Right atrium auricular region (tissue), 2 donors: ENCODE measurements at regions not wholly inside any gene's neighbourhood (a gene's known extent, or its start where the extent isn't known, plus 50 kb on each side); places are given as distances from the start of the nearest gene placed in this dataset.

ENCODE experiments used
- DNase-seq: peaks from one replicate; pipeline ENCODE4 v3.0.0-alpha.2; 2019; ENCODE audit warnings: low spot score
- H3K27ac ChIP-seq, 2 donors: fragments of 200-600 bp; sonication (generic); 1 replicate in 1 of 2; 2 replicates in 1 of 2; pipeline ENCODE4 v1.5.1; 2016 to 2019
- H3K27me3 ChIP-seq, 2 donors: fragments of 200-600 bp; sonication (generic); one replicate each; pipeline versions ENCODE4 v1.5.1 to v1.6.0; 2017 to 2019
- H3K36me3 ChIP-seq: fragments of 200-600 bp; sonication (generic); one replicate; pipeline ENCODE4 v1.5.1; 2016
- H3K4me1 ChIP-seq, 2 donors: fragments of 200-600 bp; sonication (generic); one replicate each; pipeline versions ENCODE4 v1.5.1 to v1.6.0; 2017 to 2019
- H3K4me3 ChIP-seq, 2 donors: fragments of 200-600 bp; sonication (generic); 1 replicate in 1 of 2; 2 replicates in 1 of 2; pipeline ENCODE4 v1.5.1; 2017 to 2019; ENCODE audit warnings: mild to moderate bottlenecking in 1 of 2, moderate library complexity in 1 of 2
- H3K9me3 ChIP-seq, 2 donors: fragments of 200-600 bp; sonication (generic); one replicate each; pipeline ENCODE4 v1.5.1; 2019
- TF ChIP-seq, protein P1 (sequence below), 2 donors: fragments of 200-600 bp; sonication (generic); IDR thresholded peaks; one replicate each; pipeline ENCODE4 v1.5.1; 2019; ENCODE audit warnings: antibody characterized with exemption in 2 of 2

DNA sequence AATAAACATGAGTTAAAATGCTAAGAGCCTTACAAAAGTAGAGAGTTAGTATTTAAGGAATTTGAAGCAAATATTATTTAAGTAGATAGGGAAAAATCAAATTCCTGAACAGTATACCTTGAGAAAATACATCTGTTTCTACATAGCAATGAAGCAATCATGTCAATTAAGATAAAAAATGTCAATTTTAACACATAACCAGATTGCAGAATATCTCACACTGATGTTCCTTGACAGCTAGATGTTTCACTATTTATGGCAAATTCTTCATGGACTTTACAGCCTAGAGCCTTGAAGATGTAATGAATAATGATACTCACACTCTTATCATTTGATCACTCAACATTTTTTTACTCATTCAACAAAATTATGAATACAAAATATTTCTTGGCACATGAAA, 708.2 kb upstream of the PTPRD start:
- no peaks in the 10 kb centered on the region for H3K36me3 ChIP-seq
- no peaks in the 10 kb centered on the region for H3K4me1 ChIP-seq
- H3K9me3 ChIP-seq, result no peaks in the 10 kb centered on the region
- H3K27ac ChIP-seq, result no peak overlapping the region
- no peaks in the 10 kb centered on the region for H3K27me3 ChIP-seq
- DNase-seq, result no peak
- TF ChIP-seq, protein P1, sequence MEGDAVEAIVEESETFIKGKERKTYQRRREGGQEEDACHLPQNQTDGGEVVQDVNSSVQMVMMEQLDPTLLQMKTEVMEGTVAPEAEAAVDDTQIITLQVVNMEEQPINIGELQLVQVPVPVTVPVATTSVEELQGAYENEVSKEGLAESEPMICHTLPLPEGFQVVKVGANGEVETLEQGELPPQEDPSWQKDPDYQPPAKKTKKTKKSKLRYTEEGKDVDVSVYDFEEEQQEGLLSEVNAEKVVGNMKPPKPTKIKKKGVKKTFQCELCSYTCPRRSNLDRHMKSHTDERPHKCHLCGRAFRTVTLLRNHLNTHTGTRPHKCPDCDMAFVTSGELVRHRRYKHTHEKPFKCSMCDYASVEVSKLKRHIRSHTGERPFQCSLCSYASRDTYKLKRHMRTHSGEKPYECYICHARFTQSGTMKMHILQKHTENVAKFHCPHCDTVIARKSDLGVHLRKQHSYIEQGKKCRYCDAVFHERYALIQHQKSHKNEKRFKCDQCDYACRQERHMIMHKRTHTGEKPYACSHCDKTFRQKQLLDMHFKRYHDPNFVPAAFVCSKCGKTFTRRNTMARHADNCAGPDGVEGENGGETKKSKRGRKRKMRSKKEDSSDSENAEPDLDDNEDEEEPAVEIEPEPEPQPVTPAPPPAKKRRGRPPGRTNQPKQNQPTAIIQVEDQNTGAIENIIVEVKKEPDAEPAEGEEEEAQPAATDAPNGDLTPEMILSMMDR (IDR thresholded peaks at IDR 0.05), result no peak
- H3K4me3 ChIP-seq, result no peak overlapping the region

DNA sequence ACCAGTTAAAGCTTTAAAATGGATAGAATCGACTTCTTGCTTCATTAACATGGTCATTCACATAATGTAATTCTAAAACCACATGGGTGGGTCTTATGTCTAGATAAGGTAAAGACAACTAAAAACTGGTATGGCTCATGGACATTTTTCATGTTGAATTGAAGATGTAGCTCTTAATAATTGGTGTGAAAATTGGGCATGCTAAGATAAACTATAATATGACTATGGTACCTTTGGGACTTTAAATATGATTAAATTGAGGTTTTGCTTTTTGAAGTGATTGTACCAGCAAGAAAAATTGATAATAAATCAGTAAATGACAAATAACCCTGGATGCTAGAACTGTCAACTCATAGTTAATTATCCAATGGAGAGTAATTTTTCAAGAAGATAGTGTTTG, 710.7 kb upstream of the PTPRD start:
- Histone ChIP-seq H3K27ac (no peak overlapping the region), H3K4me1 (no peaks in the 10 kb centered on the region), H3K4me3 (no peak overlapping the region), H3K36me3 (no peaks in the 10 kb centered on the region), H3K9me3 (no peaks in the 10 kb centered on the region), H3K27me3 (no peaks in the 10 kb centered on the region)
- no peak for DNase-seq
- TF ChIP-seq, protein P1 (IDR thresholded peaks at IDR 0.05), result no peak

DNA sequence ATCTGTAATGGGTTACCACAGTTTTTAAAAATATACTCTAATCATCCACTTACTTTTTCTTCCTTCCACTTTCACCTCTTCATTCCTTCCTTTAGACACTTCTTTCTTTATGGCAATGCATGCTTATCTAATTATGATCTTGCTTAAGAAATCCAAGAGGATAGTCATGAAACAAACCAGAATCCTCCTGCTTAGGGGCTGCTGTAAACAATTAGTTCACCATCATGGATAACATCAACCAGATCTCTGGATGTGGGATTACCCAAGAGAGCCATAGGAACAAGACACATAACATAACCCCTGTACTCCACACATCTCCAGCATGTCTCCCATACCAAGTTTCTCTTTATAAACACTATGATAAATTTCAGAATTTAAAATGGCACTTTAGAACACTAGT, 713.4 kb upstream of the PTPRD start:
- Histone ChIP-seq H3K9me3 (no peaks in the 10 kb centered on the region), H3K27me3 (no peaks in the 10 kb centered on the region), H3K4me3 (no peak overlapping the region), H3K4me1 (no peaks in the 10 kb centered on the region), H3K36me3 (no peaks in the 10 kb centered on the region), H3K27ac (no peak overlapping the region)
- TF ChIP-seq, protein P1 (IDR thresholded peaks at IDR 0.05), result no peak
- DNase-seq, result no peak

DNA sequence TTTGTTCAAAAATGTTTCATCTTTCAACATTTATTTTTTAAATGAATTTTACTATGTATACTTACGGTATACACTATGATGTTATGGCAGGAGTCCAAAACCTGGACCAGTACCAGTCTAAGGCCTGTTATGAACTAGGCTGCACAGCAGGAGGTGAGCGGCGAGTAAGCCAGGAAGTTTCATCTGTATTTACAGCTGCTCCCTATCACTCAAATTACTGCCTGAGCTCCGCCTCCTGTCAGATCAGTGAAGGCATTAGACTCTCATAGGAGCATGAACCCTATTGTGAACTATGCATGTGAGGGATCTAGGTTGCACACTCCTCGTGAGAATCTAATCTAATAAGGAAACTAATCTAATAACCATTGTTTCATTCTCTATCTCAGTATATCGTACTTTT, 715.5 kb upstream of the PTPRD start:
- Histone ChIP-seq H3K9me3 (no peaks in the 10 kb centered on the region), H3K27me3 (no peaks in the 10 kb centered on the region), H3K36me3 (no peaks in the 10 kb centered on the region), H3K27ac (no peak overlapping the region), H3K4me1 (no peaks in the 10 kb centered on the region), H3K4me3 (no peak overlapping the region)
- TF ChIP-seq, protein P1 (IDR thresholded peaks at IDR 0.05), result no peak
- no peak for DNase-seq

DNA sequence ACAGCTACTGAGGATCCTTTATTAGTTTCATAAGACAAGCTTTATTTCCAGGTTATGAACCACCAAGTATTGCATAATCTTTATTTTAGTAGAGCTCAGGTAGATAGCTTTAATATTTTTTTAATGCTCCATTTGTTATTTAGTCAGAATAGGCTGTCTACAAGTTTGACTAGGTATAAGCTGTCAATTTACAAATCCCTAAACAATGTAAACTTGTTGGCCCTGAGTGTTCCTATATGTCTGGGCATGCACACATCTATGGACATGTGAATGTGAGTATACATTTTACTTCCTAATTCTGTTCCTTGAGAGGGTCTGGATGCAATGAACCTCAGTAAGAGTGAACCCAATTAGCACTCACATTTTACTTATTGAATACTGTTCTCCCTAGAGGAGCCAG, 722.2 kb upstream of the PTPRD start:
- Histone ChIP-seq H3K4me1 (no peaks in the 10 kb centered on the region), H3K4me3 (no peak overlapping the region)
- no peak for DNase-seq

DNA sequence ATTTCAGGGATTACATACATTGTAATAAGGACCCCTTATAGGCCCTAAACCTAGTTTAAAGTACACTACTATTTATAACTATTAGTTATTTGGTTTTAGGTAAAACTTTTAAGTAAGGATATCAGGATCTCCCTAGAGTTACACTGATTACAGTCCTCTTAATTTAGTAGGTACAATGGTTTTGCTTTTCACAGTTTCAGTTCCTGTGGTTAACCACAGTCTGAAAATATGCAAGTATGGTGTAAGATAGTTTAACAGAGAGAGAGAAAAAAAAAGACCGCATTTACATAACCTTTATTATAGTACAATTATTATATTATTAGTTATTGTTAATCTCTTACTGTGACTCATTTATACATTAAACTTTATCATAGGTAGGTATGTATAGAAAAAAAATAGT, 725.3 kb upstream of the PTPRD start:
- Histone ChIP-seq H3K27me3 (no peaks in the 10 kb centered on the region), H3K4me3 (no peak overlapping the region), H3K27ac (no peak overlapping the region), H3K36me3 (no peaks in the 10 kb centered on the region), H3K9me3 (no peaks in the 10 kb centered on the region), H3K4me1 (no peaks in the 10 kb centered on the region)
- DNase-seq, result no peak
- TF ChIP-seq, protein P1 (IDR thresholded peaks at IDR 0.05), result no peak

More for the DNA sequence above, 722.2 kb upstream of the PTPRD start:
- no peak overlapping the region for H3K27ac ChIP-seq
- H3K36me3 ChIP-seq, result no peaks in the 10 kb centered on the region
- H3K27me3 ChIP-seq, result no peaks in the 10 kb centered on the region
- no peaks in the 10 kb centered on the region for H3K9me3 ChIP-seq
- TF ChIP-seq, protein P1 (IDR thresholded peaks at IDR 0.05), result no peak
